ENCODE measurements at regions not wholly inside any gene's neighbourhood (a gene's known extent, or its start where the extent isn't known, plus 50 kb on each side); places are given as distances from the start of the nearest gene placed in this dataset.

DNA sequence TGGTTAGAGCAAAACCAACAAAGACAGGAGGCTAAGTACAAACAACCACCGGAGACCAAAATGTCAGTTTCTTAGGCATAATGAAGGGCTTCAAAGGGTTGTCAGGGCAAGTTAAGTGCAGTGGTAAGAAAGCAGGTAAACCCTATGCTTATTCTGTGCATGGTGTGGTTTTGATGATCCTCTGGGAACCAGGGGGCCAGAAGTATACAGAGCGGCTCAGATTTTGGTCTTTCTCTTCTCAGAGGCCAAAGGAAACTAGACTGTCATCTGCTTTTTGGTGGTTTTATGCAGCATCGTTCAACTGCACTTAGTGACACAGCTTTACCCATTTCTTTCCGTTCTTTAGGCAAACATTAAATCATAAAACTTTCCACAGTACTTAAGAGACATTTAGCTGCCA lies 332.7 kb upstream of the CELF2 start:
- DNase-seq (ENCODE audit: low spot score), result no peak
- TF ChIP-seq, protein P1, sequence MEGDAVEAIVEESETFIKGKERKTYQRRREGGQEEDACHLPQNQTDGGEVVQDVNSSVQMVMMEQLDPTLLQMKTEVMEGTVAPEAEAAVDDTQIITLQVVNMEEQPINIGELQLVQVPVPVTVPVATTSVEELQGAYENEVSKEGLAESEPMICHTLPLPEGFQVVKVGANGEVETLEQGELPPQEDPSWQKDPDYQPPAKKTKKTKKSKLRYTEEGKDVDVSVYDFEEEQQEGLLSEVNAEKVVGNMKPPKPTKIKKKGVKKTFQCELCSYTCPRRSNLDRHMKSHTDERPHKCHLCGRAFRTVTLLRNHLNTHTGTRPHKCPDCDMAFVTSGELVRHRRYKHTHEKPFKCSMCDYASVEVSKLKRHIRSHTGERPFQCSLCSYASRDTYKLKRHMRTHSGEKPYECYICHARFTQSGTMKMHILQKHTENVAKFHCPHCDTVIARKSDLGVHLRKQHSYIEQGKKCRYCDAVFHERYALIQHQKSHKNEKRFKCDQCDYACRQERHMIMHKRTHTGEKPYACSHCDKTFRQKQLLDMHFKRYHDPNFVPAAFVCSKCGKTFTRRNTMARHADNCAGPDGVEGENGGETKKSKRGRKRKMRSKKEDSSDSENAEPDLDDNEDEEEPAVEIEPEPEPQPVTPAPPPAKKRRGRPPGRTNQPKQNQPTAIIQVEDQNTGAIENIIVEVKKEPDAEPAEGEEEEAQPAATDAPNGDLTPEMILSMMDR (IDR thresholded peaks at IDR 0.05; ENCODE audit: extremely low read depth, missing control alignments), result no peak

DNA sequence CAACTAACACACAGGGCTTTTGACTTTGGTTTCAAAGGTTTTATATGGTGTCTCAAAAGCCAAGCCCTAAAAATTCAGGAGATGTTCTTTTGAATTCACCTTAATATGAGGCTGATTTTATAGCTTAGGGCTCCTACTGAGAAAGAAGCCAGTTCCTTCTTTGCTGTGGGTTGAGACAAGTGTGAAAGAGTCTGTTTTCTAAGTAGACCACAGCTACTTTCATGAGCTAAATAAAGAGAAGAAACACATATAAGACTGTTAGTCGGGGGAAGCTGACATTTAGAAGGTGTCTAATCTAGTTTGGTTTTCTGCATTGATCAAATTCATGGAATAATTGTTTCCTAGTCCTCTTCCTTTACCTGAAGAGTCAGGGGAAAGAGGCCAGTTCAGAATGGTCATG lies 332.1 kb upstream of the CELF2 start:
- DNase-seq (ENCODE audit: low spot score), result no peak
- TF ChIP-seq, protein P1 (IDR thresholded peaks at IDR 0.05; ENCODE audit: extremely low read depth, missing control alignments), result no peak

DNA sequence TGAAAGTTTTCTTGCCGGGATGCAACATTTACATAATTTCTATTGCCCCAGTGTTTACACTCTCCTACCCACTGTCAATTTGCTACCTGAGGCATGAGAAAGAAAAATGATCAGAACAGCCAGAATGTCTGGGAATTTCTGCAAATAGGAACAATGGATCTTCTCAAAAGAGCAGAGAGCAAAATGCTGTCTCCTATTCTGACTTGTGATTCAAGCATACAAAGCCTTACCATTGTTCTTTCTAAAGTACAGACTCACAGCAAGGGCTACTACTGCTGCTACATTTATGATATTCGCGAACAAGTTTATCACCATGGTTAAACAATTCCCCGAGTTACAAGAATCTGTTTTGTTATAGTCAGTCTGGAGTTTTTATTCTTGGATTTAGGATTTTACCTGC lies 329.9 kb upstream of the CELF2 start:
- no peak for DNase-seq (ENCODE audit: low spot score)
- TF ChIP-seq, protein P1 (IDR thresholded peaks at IDR 0.05; ENCODE audit: extremely low read depth, missing control alignments), result no peak

DNA sequence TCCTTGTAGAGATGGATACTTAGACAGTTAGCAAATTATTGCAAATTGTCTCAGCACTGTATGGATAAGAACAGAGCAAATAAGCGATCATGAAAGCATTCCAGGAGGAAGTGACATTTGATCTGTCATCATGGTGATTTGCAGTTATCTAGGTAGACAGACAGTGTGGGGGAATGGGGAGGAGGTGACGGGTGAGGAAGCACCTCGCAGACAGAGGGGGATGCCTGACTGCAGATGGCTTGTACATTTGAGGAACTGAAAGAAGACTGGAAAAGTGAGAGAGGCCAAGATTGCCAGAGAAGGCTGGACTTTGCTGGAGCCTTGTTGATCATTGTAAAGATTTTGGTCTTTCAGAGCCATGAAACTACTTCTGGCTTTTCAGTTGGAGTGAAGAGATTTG lies 318.2 kb upstream of the CELF2 start:
- TF ChIP-seq, protein P1 (IDR thresholded peaks at IDR 0.05; ENCODE audit: extremely low read depth, missing control alignments), result no peak
- DNase-seq (ENCODE audit: low spot score), result no peak

DNA sequence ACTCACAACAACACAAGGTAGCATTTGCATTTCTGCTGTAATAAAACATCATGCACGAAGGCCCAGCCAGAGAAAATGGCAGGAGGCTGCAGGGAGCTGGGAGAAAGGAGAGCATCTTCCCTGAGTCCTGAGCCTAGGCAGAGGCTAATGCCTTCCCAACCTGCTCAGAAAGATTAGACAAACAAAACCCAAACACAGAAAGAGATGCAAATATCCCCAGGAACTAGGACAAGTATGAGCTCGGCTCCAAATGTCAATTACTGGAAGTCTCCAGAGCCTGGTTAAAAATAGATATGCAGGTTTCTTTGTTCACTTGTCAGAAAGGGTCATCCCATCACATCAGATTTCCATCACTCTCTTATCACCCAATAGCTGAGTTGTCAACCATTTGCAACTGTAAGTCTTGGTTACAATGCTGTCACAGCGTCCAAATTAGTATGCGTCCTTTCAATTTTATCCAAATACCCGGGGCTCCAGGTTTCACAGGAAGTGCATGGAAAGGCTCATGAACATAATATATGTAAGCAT lies 316.5 kb upstream of the CELF2 start:
- TF ChIP-seq, protein P1 (IDR thresholded peaks at IDR 0.05; ENCODE audit: extremely low read depth, missing control alignments), result no peak
- no peak for DNase-seq (ENCODE audit: low spot score)

DNA sequence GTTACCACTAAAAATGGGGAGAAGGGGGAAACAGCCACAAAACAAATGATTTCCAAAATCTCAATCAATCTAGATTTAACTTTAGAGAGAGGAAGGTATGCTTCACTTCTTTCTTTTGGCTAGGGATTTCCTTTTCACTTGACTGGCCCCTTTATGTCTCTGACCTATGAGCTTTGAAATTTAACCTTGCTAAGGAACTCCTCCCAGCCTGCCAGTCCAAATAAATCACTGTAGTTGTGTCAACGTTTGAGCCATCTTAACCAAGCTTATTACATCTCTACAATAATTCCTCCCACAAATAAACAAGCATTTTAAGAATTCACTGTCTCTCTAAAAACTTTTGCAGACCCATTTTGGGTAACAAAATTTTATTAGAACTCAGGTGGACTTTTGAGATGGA lies 315.5 kb upstream of the CELF2 start:
- TF ChIP-seq, protein P1 (IDR thresholded peaks at IDR 0.05; ENCODE audit: extremely low read depth, missing control alignments), result no peak
- DNase-seq (ENCODE audit: low spot score), result no peak

DNA sequence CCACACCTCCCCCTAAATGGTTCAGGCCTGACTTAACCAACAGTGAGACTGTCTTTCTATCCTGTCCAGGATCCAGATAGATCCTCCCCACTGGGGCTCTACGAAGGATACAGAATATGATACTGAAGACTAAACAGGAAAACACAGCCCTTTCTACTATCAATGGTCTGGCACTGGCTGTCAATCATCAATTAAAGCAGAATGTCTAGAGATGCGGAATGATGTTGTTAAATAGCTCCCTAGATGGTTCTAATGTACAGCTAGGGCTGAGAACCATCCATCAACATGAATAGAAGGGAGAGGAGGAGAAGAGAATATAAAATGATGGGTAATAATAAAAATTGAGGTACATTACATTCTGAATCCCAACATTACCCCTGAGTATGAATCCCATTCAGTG lies 314.3 kb upstream of the CELF2 start:
- DNase-seq (ENCODE audit: low spot score), result no peak
- TF ChIP-seq, protein P1 (IDR thresholded peaks at IDR 0.05; ENCODE audit: extremely low read depth, missing control alignments), result no peak

All from GM20000 (cell line).